IMR-90 (cell line): ENCODE measurements at regions not wholly inside any gene's neighbourhood (a gene's known extent, or its start where the extent isn't known, plus 50 kb on each side); places are given as distances from the start of the nearest gene placed in this dataset.

Experiments used
- ATAC-seq: fragments of 200-7000 bp; cut with Tn5 transposase; 2 replicates; pipeline ENCODE4 v1.9.1; 2020; ENCODE audit warnings: low read depth, mild to moderate bottlenecking, moderate library complexity
- BruUV-seq: library from RNA; stranded (reverse); fragments of 400-500 nt; replicated peaks from 2 replicates; lab custom pipeline; 2021; lab: Mats Ljungman, UMichigan
- CTCF ChIA-PET: fragments of 300-600 bp; formaldehyde crosslinking; extraction: SDS; loops from one replicate; lab custom pipeline; 2021; ENCODE audit warnings: antibody characterized with exemption; lab: Yijun Ruan, JAX
- POLR2A ChIA-PET: fragments of 300-600 bp; sonication (Branson Sonifier 250); formaldehyde crosslinking; loops from one replicate; lab custom pipeline; 2022; ENCODE audit warnings: antibody characterized with exemption; ENCODE audit not compliant: unreplicated experiment; lab: Charles Lee
- DNase-seq: peaks from one replicate; pipeline ENCODE4 v3.0.0; 2013
- H2AFZ ChIP-seq: replicated peaks from 2 replicates; pipeline ENCODE3; 2013; ENCODE audit warnings: low read length, mild to moderate bottlenecking; ENCODE audit not compliant: poor library complexity
- H2AK5ac ChIP-seq: 2 replicates; pipeline ENCODE4 v1.6.1; 2013; ENCODE audit warnings: low read depth, low read length, inconsistent platforms
- H2AK9ac ChIP-seq: replicated peaks from 2 replicates; pipeline ENCODE3; 2013; ENCODE audit warnings: mild to moderate bottlenecking, low read depth, low read length, moderate library complexity; ENCODE audit not compliant: poor library complexity
- H2BK120ac ChIP-seq: 2 replicates; pipeline ENCODE4 v1.6.1; 2013; ENCODE audit warnings: low read depth, low read length, inconsistent platforms
- H2BK15ac ChIP-seq: 3 replicates; pipeline ENCODE4 v1.6.1; 2013; ENCODE audit warnings: low read depth, low read length, inconsistent platforms
- H2BK20ac ChIP-seq: 2 replicates; pipeline ENCODE4 v1.6.1; 2013; ENCODE audit warnings: low read depth, mild to moderate bottlenecking, inconsistent platforms, low read length, moderate library complexity
- H2BK5ac ChIP-seq: 2 replicates; pipeline ENCODE4 v1.6.1; 2013; ENCODE audit warnings: mild to moderate bottlenecking, low read depth, low read length, inconsistent platforms; ENCODE audit not compliant: poor library complexity, severe bottlenecking
- H3K14ac ChIP-seq: replicated peaks from 2 replicates; pipeline ENCODE4 v1.6.1; 2013; ENCODE audit warnings: low read depth, low read length, inconsistent platforms
- H3K18ac ChIP-seq: 2 replicates; pipeline ENCODE4 v1.6.1; 2013; ENCODE audit warnings: low read depth, low read length, control low read depth
- H3K23ac ChIP-seq: 2 replicates; pipeline ENCODE4 v1.6.1; 2013; ENCODE audit warnings: low read depth, low read length, inconsistent platforms
- H3K27ac ChIP-seq: 2 replicates; pipeline ENCODE4 v1.5.1; 2013; ENCODE audit warnings: mild to moderate bottlenecking, control low read depth, low read length; ENCODE audit not compliant: insufficient read depth
- H3K27me3 ChIP-seq: 2 replicates; pipeline ENCODE4 v1.6.1; 2013; ENCODE audit warnings: low read length; ENCODE audit not compliant: control insufficient read depth, insufficient read depth
- H3K36me3 ChIP-seq: 2 replicates; pipeline ENCODE4 v1.6.1; 2013; ENCODE audit warnings: low read length, mixed read lengths; ENCODE audit not compliant: control insufficient read depth, insufficient read depth
- H3K4ac ChIP-seq: 2 replicates; pipeline ENCODE4 v1.6.1; 2013; ENCODE audit warnings: low read depth, low read length, inconsistent platforms
- H3K4me1 ChIP-seq: 2 replicates; pipeline ENCODE4 v1.6.1; 2013; ENCODE audit warnings: low read length, mixed read lengths; ENCODE audit not compliant: control insufficient read depth, insufficient read depth
- H3K4me2 ChIP-seq: 2 replicates; pipeline ENCODE4 v1.6.1; 2013; ENCODE audit warnings: low read depth, mild to moderate bottlenecking, control low read depth, low read length, moderate library complexity
- H3K4me3 ChIP-seq: 2 replicates; pipeline ENCODE4 v1.5.1; 2013; ENCODE audit warnings: low read depth, mild to moderate bottlenecking, control low read depth, low read length, moderate library complexity; ENCODE audit not compliant: insufficient read depth
- H3K56ac ChIP-seq: 2 replicates; pipeline ENCODE4 v1.6.1; 2013; ENCODE audit warnings: low read length, inconsistent platforms; ENCODE audit not compliant: insufficient read depth; ENCODE audit errors: extremely low read depth
- H3K79me1 ChIP-seq, 2 experiments: 2 replicates each; pipeline ENCODE4 v1.6.1; 2013; ENCODE audit warnings: low read length in 2 of 2, inconsistent platforms in 1 of 2, low read depth in 1 of 2
- H3K9ac ChIP-seq: 2 replicates; pipeline ENCODE4 v1.6.1; 2013; ENCODE audit warnings: low read depth, low read length, control low read depth
- H3K9me1 ChIP-seq: 2 replicates; pipeline ENCODE4 v1.6.1; 2013; ENCODE audit warnings: low read length, inconsistent platforms; ENCODE audit not compliant: insufficient read depth
- H3K9me3 ChIP-seq: 2 replicates; pipeline ENCODE4 v1.6.1; 2013; ENCODE audit warnings: low read length; ENCODE audit not compliant: control insufficient read depth, insufficient read depth
- H4K20me1 ChIP-seq: 2 replicates; pipeline ENCODE4 v1.6.1; 2013; ENCODE audit warnings: low read length, inconsistent platforms; ENCODE audit not compliant: insufficient read depth
- H4K5ac ChIP-seq: 2 replicates; pipeline ENCODE4 v1.6.1; 2013; ENCODE audit warnings: mild to moderate bottlenecking, low read depth, low read length, control low read depth
- H4K8ac ChIP-seq, 2 experiments: 2 replicates each; pipeline ENCODE4 v1.6.1; 2013; ENCODE audit warnings: low read depth in 2 of 2, low read length in 2 of 2, control low read depth in 1 of 2, inconsistent platforms in 1 of 2
- H4K91ac ChIP-seq: 2 replicates; pipeline ENCODE4 v1.6.1; 2013; ENCODE audit warnings: low read depth, low read length, inconsistent platforms; ENCODE audit not compliant: insufficient read depth
- FOS ChIP-seq: fragments of 150-350 bp; IDR thresholded peaks from 2 replicates; pipeline ENCODE4 v1.6.1; 2016; ENCODE audit warnings: low read depth, low read length
- MXI1 ChIP-seq: IDR thresholded peaks from 2 replicates; pipeline ENCODE4 v1.6.1; 2012; ENCODE audit warnings: low read depth, mild to moderate bottlenecking, low read length, moderate library complexity, borderline replicate concordance
- RFX5 ChIP-seq: IDR thresholded peaks from 2 replicates; pipeline ENCODE4 v1.8.0; 2012; ENCODE audit warnings: low read depth, mild to moderate bottlenecking, low read length, moderate library complexity
- WGBS, 2 experiments: methylation state at CpG; one replicate each; pipeline versions ENCODE4 v1.1.5 to v1.1.7; 2013; ENCODE audit warnings: missing lambda C conversion rate in 2 of 2; ENCODE audit not compliant: insufficient read length in 1 of 2; ENCODE audit errors: extremely low coverage in 2 of 2; 5-methylcytosine and 5-hydroxymethylcytosine counted together
- dilution Hi-C: fragments of 300-500 bp; cut with HindIII; formaldehyde crosslinking; loops from one replicate; pipeline ENCODE4 v1.14.3; 2018; ENCODE audit warnings: low sequenced_read_pairs; ENCODE audit not compliant: unreplicated experiment
- in situ Hi-C: fragments of 300-500 bp; cut with MboI; formaldehyde crosslinking; loops from 3 replicates; pipeline ENCODE4 v1.14.3; 2019; ENCODE audit warnings: low sequenced_read_pairs, inconsistent platforms, mixed read lengths
- intact Hi-C: fragments of 100-400 bp; cut with micrococcal nuclease; formaldehyde crosslinking; loops from 2 replicates; pipeline ENCODE4 v1.10.0; 2022

DNA sequence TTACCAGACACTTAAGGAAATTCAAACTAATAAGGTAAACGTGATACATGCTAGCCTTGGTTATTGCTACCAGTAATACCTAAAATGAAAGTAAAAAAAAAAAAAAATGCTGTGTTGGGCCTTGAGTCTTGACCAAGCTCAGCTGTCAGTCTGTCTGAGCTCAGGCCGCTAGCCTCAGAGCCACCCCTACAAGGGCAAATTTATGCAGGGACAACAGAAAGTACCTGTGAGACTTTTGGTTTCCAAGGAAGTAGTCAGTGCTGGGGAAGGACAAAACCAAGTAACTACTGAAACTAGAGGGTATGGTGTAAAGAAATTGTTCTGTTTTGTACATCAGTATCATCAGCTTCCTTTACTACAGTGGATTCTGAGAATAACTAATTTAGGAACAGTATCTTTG is 134.3 kb upstream of the SLITRK5 start:
- H3K56ac ChIP-seq: no peak overlapping the region
- no peak for TF ChIP-seq RFX5
- no peak for TF ChIP-seq MXI1
- TF ChIP-seq FOS: no peak
- H3K4me1 ChIP-seq: no peaks in the 10 kb centered on the region
- H3K9me1 ChIP-seq: no peaks in the 10 kb centered on the region
- dilution Hi-C loops: no loop called here
- intact Hi-C loops: no loop called here
- WGBS, 2 experiments: no CpG with 5 or more reads among the region's 2 CpGs
- BruUV-seq: no TSS peak
- no peak overlapping the region for H4K5ac ChIP-seq
- in situ Hi-C loops: no loop called here
- no peak overlapping the region for H3K23ac ChIP-seq
- H3K14ac ChIP-seq: no peak overlapping the region
- CTCF ChIA-PET: no interaction called here
- H2BK15ac ChIP-seq: no peak overlapping the region
- no peaks in the 10 kb centered on the region for H3K36me3 ChIP-seq
- H4K20me1 ChIP-seq: no peaks in the 10 kb centered on the region
- H2BK5ac ChIP-seq: no peak overlapping the region
- no peak overlapping the region for H3K4ac ChIP-seq
- no peak overlapping the region for H2BK120ac ChIP-seq
- H3K4me3 ChIP-seq: no peak overlapping the region
- H3K9ac ChIP-seq: no peak overlapping the region
- H2BK20ac ChIP-seq: no peak overlapping the region
- ATAC-seq (no peak), DNase-seq (no peak)
- no peak overlapping the region for H4K8ac ChIP-seq
- no peak overlapping the region for H3K27ac ChIP-seq
- peaks cover 4% of the 10 kb centered on the region; the same call in 1 of the 2 replicates for H3K9me3 ChIP-seq
- no peak overlapping the region for H2AFZ ChIP-seq
- no peak overlapping the region for H2AK5ac ChIP-seq
- H3K27me3 ChIP-seq: no peaks in the 10 kb centered on the region
- no peak overlapping the region for H4K91ac ChIP-seq
- H3K79me1 ChIP-seq: no peaks in the 10 kb centered on the region
- POLR2A ChIA-PET: no interaction called here
- H3K4me2 ChIP-seq: no peak overlapping the region
- no peak overlapping the region for H3K18ac ChIP-seq
- H2AK9ac ChIP-seq: no peak overlapping the region
